SH-SY5Y (cell line): ENCODE measurements at regions not wholly inside any gene's neighbourhood (a gene's known extent, or its start where the extent isn't known, plus 50 kb on each side); places are given as distances from the start of the nearest gene placed in this dataset.

Source experiments
- GATA2 ChIP-seq: IDR thresholded peaks from 2 replicates; pipeline ENCODE4 v1.6.1; 2011; ENCODE audit warnings: mild to moderate bottlenecking, low read depth, low read length
- GATA3 ChIP-seq: IDR thresholded peaks from 2 replicates; pipeline ENCODE4 v1.6.1; 2011; ENCODE audit warnings: low read depth, mild to moderate bottlenecking, low read length, moderate library complexity

DNA sequence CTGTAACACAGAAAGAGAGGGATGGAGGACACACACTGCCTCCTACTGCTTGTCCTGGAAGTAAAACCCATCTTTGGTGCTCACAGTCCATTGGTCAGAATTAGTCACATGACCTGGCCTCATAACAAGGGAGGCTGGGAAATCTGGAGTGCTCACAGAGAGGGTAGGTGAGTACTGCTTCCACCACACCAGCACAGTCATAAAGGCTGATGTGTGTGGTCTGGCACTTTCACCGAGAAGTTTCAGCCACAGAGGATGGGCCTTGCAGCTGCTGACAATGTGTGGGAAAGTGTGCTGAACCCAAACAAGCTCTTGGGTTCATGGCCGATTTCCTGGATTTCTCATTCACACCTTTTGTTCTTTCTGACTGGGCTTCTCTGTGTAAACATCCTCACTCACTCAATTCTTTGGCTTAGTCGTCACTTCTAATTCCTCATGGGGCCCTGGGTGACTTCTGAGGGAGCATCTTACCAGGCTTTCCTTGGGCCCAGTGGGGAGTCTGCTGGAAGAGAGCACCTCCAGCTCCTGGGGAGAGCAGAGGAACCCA lies 100.7 kb downstream of the ASB7 start:
- no peak for TF ChIP-seq GATA3
- no peak for TF ChIP-seq GATA2
